Kasumi-1 (cell line): ENCODE measurements at regions not wholly inside any gene's neighbourhood (a gene's known extent, or its start where the extent isn't known, plus 50 kb on each side); places are given as distances from the start of the nearest gene placed in this dataset.
"Not testable (repeated sequence)": the region's sequence is repeated elsewhere in the genome, so short reads cannot be mapped to it uniquely, and the experiment has no call there.

Experiments
- DNase-seq, 2 experiments: peaks; one replicate each; lab custom pipeline; 2025; lab: John Stamatoyannopoulos, UW

DNA sequence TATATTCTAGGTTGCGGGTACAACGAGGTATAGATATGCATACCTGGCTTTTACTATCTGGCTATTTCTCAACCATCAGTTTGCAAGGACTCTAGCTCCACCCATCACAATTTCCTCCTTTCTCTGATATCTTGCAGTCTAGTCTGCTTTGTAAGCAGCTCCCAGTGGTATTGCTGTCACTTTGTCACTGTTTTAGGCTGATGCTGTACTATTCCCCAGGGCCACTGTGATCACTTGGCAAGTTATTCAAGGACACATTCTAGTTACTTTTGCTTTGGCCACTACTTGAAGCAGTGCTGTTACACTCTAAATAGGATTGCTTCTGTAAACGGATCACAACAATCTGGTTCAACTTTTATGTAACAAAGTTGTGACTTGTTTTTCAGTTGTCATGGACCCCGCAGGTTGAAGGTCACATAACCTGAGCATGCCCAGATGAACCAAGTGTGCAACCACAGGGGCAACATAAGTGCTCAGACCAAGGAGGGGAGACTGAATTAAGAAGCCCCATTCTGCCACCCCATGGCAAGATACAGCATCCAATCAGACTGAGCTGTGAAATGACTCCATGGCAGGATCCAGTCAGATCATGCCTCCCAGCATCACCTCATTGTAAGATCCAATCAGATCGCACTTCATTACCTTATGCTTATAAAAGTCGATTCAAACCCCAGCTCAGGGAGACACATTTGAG, 588.4 kb upstream of the CITED2 start:
- no peak for DNase-seq

DNA sequence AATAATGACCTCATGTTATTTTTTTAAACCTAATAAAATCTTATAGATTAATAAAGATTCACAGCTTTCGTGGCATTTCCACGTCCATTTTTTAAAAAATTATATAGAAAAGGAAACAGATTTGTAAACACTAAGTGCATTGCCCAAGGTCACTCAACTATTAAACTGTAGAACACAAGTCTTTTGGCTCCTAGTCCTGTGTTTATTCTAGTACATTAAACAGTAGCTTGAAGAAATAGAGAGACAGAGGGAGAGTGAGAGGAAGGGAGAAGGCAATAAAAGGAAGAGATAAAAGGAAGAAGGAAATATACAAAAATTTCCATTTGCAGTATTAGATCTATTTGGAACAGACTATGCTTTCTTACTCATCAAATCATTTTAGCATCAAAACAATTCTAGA, 586.7 kb upstream of the CITED2 start:
- DNase-seq: no peak

DNA sequence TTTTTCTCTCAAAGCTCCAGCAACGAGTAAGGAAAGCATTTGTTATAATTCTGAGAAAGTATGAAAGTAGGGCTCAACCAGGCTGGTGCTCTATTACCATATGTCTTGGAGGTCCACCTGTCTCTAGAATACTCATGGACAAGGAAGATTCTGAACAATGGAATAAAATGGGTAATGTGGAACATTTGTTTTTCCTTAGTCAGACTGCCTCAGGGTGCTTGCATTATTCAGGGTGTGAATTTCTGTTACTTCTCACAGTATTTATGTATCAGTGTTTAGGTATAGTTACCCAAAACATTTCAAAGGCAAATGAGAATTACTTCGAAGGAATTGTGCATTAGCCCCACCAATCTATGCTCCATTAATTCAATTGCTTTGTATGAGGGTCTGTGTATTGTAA, 586.2 kb upstream of the CITED2 start:
- DNase-seq: no peak

DNA sequence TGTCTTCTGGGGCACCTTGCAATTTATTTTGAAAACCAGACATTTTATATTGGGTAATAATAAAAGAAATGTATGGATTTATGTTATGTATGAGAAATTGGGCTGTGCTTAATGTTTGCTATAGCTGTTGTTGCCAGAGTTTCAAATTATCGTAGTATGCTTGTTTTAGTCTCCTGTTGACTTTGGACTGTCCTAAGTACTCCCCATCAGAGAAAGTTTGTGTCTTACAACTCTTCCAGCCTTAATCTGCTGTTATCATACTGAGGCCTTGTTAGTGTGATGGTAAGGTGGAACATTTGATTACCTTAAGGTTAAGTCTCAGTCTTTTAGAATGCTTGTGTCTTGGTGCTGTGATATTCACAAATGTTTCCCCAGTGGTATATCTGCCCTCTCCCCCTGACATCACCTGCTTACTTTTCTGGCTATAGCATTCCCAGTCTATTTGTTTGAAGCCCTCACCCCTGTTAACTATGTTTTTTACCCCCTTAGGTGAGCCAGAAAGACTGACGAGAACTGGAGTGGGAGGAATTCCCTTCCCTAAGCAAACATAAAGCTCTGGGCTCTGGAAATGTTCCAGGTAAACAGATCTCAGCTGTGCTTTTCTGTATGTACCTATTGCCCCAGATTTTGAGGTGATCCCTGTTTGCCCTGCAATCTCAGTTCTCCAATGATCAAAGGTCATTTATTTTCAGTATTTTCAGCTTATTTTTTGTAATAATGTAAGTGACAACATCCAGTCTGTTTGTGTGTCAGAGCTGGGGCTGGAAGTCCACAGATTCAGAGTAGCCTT, 581.1 kb upstream of the CITED2 start:
- no peak for DNase-seq

DNA sequence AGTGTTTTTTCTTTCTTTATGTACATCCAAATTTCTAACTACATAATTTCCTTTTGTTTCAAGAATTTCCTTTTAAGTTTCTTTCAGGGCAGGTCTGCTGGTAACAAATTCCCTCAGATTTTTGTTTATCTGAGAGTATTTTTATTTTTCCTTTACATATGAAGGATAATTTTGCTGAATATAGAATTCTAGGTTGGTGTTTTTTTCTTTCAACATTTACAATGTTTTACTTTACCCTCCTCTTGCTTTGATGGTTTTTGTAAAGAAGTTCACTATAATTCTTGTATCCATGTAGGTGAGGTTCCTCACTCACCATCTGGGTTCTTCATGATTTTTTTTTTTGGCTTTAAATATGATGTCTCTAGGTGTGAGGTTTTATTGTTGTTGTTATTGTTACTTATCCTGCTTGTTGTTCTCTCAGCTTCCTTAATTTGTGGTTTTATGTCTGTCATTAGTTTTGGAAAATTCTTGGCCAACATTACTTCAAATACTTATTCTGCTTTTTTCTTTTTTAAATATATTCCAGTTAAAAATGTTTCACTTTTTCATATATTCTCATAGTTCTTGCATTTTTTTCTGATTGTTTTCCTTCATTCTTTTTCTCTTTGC, 580.1 kb upstream of the CITED2 start:
- DNase-seq: no peak

DNA sequence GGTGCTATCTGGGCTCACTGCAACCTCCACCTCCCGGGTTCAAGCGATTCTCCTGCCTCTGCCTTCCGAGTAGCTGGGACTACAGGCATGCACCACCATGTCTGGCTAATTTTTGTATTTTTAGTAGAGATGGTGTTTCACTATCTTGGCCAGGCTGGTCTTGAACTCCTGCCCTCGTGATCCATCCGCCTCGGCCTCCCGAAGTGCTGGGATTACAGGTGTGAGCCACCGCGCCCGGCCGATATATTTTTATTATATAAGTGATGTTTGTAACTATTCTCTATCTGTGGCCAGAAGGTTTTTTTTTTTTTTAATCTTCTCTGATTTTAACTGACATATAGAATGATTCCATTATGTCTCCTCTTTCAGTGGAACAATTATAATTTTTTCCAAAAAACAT, 579.3 kb upstream of the CITED2 start:
- DNase-seq: not testable (repeated sequence)

DNA sequence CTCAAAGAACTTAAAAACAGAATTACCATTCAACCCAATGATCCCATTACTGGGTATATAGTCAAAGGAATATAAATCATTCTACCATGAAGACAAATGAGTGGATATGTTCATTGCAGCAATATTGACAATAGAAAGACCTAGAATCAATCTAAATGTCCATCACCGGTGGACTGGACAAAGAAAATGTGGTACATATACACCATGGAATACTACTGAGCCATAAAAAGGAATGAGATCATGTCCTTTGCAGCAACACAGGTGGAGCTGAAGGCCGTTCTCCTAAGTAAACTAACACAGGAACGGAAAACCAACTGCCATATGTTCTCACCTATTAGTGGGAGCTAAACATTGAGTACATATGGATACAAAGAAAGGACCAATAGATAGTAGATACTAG, 576.7 kb upstream of the CITED2 start:
- DNase-seq: no peak

DNA sequence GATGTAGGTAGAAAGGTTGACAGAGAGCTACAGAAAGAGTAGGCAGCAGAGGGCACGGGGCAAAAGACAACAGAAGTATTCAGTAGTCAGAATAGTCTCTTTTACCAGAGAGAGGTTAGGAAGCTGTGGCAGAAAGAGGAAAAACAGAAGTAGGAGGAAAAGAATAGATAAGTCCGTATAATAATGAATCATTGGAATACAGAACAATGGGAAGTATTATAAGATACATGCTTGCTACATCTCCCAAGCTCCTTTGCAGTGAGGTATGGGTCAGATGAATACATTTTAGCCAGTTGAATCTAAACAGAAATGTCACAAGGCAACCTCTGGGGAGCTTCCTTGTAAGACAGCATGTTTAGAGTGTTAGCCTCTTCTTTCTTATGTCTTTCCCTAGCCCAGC, 570.5 kb upstream of the CITED2 start:
- DNase-seq: no peak

DNA sequence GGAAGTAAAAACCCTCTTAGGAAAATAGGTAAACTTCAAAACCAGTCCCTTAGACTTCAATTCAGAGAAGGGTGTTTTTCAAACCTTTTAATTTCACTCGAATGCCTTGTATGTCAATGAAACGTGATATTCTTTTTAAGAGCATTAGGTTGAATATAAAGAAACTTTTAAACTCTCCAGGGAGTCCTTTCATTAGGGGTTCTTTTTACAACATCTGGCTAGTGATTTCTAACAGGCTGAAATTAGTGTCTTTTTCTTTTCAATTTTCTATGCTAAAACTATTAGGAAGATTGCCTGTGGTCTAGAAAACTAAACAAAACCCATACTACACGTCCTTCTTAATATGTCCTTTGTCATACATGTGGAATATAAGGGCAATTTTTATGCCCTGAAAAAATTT, 569.7 kb upstream of the CITED2 start:
- no peak for DNase-seq

DNA sequence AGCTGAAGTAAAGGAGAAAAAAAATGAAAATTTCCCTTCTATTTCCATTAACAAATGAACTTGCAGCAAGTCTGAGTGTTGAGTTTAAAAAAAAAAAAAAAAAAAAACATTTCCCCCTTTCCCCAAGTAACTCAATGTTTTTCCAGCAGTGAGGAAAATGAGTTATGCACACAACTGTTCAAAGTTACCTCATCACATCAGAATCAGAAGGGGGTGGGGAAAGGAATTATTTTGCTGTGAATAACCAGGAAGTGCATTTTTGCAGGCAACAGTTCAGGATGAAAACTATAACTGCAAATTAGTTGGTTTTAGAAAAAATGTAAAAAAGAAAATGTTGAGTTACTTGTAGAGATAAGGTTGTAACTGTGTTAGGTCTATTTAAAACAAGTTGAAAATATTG, 568.9 kb upstream of the CITED2 start:
- no peak for DNase-seq

DNA sequence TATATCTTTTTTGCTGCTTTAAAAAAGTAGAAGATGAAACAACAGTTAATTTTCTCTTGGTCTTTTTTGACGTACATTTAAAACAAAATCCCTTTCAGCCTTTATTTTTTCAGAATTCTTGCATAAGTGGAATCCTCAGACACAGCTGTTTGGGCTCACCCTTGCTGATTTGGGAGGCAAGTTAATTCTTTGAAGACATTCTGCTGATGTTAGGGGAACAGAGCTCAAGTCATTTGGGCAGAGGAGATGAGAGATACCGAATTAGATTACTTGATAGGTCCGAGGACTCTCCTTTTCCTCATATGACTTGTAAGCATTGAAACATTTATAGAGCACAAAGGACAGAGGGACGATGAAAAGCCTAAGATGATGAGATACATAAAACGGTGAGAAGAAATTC, 567.9 kb upstream of the CITED2 start:
- DNase-seq: no peak

DNA sequence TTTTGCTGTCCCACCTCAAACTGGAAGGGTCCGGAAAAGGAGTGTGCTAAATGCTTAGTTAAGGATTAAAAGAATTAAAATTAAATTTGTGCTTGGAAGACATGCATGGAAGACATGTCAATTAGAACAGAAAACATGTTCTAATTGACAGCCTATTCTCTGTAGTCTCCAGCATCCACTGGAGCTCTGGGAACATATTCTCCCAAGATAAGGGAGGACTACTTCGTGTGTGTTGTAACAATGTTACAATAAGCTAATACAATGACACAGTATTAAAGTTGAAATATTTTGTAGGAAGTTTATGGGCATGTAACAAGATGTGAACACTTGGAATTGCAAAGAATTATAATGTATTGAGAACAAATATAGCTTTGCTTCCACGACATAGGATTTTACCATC, 567.4 kb upstream of the CITED2 start:
- DNase-seq: no peak

DNA sequence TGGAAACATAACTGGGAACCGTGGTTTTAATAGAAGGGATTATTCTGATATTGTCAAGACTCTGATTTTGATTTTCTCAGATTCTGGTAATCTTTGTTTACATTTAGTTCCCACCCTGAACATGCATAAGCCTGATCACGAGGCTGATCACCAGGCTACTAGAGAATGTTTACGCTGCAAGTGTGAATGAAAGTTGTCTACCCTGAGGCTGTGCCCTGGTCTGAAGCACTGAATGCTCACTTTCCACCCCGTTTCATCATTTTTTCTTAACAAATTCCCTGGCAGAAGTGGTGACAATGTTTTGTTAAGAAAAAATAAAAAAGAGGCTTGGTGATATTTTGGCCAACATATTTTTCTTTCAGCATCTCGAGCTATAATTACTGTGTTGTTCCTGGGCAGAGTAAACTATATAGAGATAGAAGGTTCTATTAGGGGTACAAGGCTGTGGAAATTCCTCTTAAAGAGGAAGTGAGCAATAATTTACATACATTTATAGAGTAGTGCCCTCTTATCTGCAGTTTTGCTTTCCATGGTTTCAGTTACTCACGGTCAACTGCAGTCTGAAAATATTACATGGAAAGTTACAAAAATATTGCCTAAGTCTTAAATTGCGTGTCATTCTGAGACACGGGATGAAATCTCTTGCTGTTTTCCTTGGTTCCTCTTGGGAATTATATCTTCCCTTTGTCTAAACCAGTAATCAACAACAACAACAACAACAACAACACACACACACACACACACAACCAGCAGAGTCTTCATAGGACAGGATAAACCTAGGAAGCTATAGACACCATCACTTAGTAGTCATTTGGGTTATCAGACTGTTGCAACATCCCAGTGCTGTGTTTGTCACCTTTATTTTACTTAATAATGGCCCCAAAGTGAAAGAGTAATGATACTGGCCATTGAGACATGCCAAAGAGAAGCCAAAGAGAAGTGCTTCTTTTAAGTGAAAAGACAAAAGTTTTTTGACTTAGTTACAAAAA, 566.6 kb upstream of the CITED2 start:
- no peak for DNase-seq

DNA sequence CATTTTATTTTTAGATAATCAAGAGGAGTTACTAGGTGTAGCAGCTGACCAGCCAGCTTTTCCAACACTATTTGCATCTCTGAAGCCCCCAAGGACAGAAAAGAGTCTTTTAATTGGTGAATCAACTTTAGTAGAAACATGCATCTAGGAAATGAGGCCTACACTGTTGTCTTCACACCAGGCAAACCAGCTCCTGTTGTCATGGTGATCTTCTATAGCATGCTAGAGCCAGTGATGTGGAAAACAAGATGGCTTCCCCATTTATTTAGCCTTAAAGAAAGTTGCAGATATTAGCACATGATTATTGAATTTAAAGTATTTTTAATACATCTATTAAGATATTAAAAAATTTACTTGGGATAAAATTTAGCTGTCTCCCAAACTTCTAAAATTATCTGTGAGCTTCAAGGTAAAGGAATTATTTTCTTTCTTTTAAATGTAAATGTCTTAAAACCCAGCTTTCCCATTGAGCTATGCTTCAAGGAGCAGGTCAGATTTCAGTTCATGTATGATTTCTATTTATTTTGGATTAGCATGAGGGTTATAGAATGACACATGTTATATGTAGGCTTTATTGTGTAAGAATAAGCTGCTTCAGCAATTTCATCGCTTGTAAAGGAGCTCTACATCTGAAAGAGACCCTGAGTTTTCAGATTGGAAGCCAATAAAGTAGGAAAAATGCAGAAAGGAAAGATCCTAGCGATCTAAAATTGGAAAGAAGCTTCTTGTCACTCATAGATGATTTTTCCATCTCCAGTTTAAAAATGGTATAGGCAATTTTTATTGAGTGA, 564.9 kb upstream of the CITED2 start:
- no peak for DNase-seq

DNA sequence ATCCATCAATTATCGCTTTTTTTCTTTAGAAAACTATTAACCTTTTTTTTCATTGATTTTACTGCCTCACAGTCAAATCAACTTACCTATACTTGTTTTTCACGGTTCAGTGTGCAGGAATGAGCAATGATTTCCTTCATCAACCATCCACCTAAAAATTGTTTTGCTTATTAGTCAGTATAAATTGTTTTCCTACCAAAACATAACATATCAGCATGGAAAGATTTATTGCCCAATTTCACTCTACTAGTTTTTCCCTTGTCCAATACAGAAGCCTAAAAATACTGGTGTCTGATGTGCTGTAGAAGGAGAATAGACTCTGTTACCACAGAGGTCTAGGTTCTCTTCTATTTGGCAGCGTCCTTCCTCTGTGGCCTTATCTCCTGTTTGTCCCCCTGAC, 558.2 kb upstream of the CITED2 start:
- no peak for DNase-seq

DNA sequence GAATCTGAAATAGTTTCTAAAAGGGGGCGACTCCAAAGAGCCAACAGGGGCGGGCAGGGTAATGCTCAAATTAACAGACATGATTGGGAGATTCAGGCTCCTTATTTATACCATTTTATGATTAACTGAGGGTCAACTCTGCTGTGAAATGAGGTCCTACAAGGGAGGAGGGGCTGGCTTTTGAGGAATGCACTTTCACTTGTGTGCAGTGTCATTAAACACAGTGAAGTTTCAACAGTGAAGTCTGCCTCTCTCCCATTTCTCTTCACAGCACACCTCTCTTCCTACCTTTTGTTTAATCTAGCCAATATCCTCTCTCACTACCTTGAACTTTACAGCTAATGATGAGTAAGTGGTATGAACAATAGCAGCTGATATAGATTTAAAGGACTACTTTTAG, 557.3 kb upstream of the CITED2 start:
- no peak for DNase-seq

DNA sequence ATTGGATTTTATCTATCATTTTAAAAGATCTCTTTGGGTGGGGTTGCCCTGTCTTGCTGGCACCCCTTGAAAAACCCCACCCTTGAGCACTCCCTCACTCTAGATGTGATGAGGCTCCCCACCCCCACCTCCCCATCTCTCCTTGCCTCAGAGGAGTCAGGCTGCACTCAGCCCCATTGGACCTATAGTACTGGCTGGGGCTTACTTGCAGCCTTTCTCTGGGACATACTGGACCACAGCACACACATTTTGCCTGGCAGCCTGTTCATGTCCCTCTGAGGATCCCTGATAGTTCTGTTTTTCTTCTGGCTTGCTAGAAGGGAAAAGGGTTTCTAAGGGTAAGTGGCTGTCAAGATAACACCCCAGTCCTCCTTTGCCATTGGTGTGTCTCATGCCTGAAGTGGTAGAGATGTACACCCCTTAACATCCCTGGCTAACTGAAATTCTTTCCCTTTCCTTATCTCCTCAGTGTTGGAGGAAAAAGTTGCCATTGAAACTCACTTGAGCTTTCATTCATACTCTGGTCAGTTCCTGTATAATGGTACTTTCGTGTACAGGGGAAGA, 553.4 kb upstream of the CITED2 start:
- no peak for DNase-seq

DNA sequence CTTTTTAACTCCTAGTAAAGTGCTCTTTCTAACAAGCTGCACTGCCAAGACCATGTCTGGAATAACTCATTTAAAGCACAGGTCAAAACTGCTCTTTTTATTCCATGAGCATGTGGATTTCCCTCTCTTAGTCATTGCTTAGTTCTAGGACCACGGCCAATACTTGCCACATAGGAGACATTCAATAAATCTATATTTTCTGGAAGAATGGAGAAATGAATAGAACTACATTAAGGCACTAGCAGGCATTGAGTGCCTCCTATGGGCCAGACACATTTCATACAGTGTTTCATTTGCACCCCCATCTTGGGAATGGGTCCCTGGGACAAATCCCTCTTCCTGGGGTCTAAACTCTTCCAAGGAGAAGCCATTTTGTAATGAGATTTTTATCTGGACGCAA, 552.8 kb upstream of the CITED2 start:
- DNase-seq: peak; percentile 9 to 43

DNA sequence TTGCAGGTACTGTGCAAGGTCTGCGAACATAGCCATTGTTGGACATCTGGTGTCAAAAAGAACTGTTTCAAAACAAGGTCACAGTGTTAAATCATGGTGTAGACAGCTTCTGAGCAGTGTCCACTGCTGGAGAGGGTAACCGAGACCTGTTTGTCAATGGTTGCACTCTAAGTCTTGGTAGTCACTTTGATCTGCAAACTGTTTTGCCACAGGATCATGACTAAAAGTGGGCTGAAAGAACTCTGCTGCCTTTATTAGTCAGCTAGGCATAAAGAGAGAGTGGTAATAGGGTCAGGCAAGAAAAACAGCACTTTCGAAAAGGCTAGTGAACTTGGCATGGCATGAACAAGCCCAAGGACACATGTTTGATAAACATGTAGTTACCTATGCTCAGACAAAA, 552.3 kb upstream of the CITED2 start:
- DNase-seq: no peak

DNA sequence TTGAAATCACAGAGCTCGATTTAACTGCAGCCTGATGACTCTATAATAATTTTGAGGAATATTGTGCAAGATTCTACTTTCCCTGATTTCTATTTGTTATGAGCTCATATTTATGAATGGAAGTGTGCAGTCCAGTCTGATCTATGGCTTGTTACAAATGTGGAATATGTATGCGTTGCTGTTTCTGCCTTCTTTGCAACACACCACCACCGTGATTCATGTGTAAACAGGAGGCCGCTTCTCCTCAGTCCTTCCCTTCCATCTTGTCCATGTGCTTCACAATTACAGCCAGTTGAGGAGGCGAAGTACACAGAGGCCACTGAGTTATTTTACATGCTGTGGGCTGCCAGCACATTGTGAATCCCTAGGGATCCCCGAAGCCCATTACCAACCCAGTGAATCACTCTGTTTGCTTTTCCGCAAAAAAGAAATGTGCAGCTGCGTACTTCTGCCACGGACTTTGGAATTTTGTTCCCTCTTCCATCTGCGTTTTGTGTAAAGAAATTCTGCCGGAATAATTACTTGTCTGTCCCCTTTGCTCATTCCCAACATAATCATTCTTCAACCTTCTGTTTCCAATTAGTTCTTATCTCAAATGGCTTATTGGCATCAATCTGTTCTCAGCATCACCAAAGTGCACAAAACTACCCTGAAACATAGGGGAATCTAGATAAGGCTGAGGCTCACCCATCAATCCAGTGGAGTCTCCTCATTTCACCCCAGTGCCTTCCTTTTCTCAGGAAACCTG, 551.6 kb upstream of the CITED2 start:
- no peak for DNase-seq
